ENCODE measurements at regions not wholly inside any gene's neighbourhood (a gene's known extent, or its start where the extent isn't known, plus 50 kb on each side); places are given as distances from the start of the nearest gene placed in this dataset.

GRCh38 chr2:217449444-217449843 lies 553.4 kb downstream of the TNS1 start:
- Histone ChIP-seq H3K9me2 (ENCODE audit: insufficient read depth) (no peaks in the 10 kb centered on the region), H3K27ac (no peak overlapping the region), H3K79me2 (ENCODE audit: low read depth) (no peaks in the 10 kb centered on the region), H3K9me3 (ENCODE audit: insufficient read depth, low read depth) (0 out of 2 replicates have a peak, but pooled peaks cover 3% of the 10 kb centered on the region), H3K4me3 (no peak overlapping the region), H3K4me1 (replicated peaks; ENCODE audit: insufficient read depth) (peaks cover 18% of the 10 kb centered on the region), H4K20me1 (ENCODE audit: insufficient read depth) (no peaks in the 10 kb centered on the region), H3K36me3 (ENCODE audit: low read depth) (no peaks in the 10 kb centered on the region), H3F3A (ENCODE audit: insufficient read depth, low read depth) (peaks cover 15% of the 10 kb centered on the region; the same call in 1 of the 2 replicates), H3K4me2 (no peak overlapping the region), H2AFZ (no peak overlapping the region), H3K27me3 (ENCODE audit: insufficient read depth, low read depth) (no peaks in the 10 kb centered on the region)
- ChIA-PET CTCF (no interaction called here), POLR2A (ENCODE audit: unreplicated experiment) (no interaction called here)
- BruUV-seq (replicated peaks), result no TSS peak
- intact Hi-C loops (cut with micrococcal nuclease; ENCODE audit: unreplicated experiment), result no loop called here
- DNase-seq, result no peak
- TF ChIP-seq EZH2 (IDR thresholded peaks at IDR 0.05; ENCODE audit: low read depth), result no peak
- TF ChIP-seq CTCF (conservative IDR thresholded peaks at IDR 0.05), result no peak

- Histone ChIP-seq H3K79me2 (ENCODE audit: low read depth) (no peaks in the 10 kb centered on the region), H3K27me3 (ENCODE audit: insufficient read depth, low read depth) (no peaks in the 10 kb centered on the region), H3K9me2 (ENCODE audit: insufficient read depth) (no peaks in the 10 kb centered on the region), H3K4me1 (replicated peaks; ENCODE audit: insufficient read depth) (peaks cover 18% of the 10 kb centered on the region), H3K4me2 (no peak overlapping the region), H3K27ac (no peak overlapping the region), H3F3A (ENCODE audit: insufficient read depth, low read depth) (peaks cover 15% of the 10 kb centered on the region; the same call in 1 of the 2 replicates), H3K9me3 (ENCODE audit: insufficient read depth, low read depth) (0 out of 2 replicates have a peak, but pooled peaks cover 3% of the 10 kb centered on the region), H3K36me3 (ENCODE audit: low read depth) (no peaks in the 10 kb centered on the region), H4K20me1 (ENCODE audit: insufficient read depth) (no peaks in the 10 kb centered on the region), H3K4me3 (no peak overlapping the region), H2AFZ (no peak overlapping the region)
- ChIA-PET CTCF (no interaction called here), POLR2A (ENCODE audit: unreplicated experiment) (no interaction called here)
- TF ChIP-seq CTCF (conservative IDR thresholded peaks at IDR 0.05) (no peak), EZH2 (IDR thresholded peaks at IDR 0.05; ENCODE audit: low read depth) (no peak)
- intact Hi-C loops (cut with micrococcal nuclease; ENCODE audit: unreplicated experiment), result no loop called here
- DNase-seq, result no peak
- no TSS peak for BruUV-seq (replicated peaks)
These were observed 553.9 kb downstream of the TNS1 start for GRCh38 chr2:217448860-217449259.

GRCh38 chr2:217445723-217446122 lies 557.1 kb downstream of the TNS1 start:
- Histone ChIP-seq H3K9me2 (ENCODE audit: insufficient read depth) (no peaks in the 10 kb centered on the region), H3K4me2 (no peak overlapping the region), H3F3A (ENCODE audit: insufficient read depth, low read depth) (peaks cover under 1% of the 10 kb centered on the region; the same call in 1 of the 2 replicates), H3K27ac (no peak overlapping the region), H2AFZ (no peak overlapping the region), H4K20me1 (ENCODE audit: insufficient read depth) (no peaks in the 10 kb centered on the region), H3K9me3 (ENCODE audit: insufficient read depth, low read depth) (0 out of 2 replicates have a peak, but pooled peaks cover 7% of the 10 kb centered on the region), H3K36me3 (ENCODE audit: low read depth) (no peaks in the 10 kb centered on the region), H3K79me2 (ENCODE audit: low read depth) (no peaks in the 10 kb centered on the region), H3K4me3 (no peak overlapping the region), H3K27me3 (ENCODE audit: insufficient read depth, low read depth) (no peaks in the 10 kb centered on the region), H3K4me1 (replicated peaks; ENCODE audit: insufficient read depth) (peaks cover 4% of the 10 kb centered on the region; the same call in 1 of the 2 replicates)
- ChIA-PET POLR2A (ENCODE audit: unreplicated experiment) (no interaction called here), CTCF (no interaction called here)
- BruUV-seq (replicated peaks), result no TSS peak
- no peak for DNase-seq
- no peak for TF ChIP-seq EZH2 (IDR thresholded peaks at IDR 0.05; ENCODE audit: low read depth)
- no peak for TF ChIP-seq CTCF (conservative IDR thresholded peaks at IDR 0.05)
- intact Hi-C loops (cut with micrococcal nuclease; ENCODE audit: unreplicated experiment), result no loop called here

Measured in PC-9 (cell line).